ENCODE measurements at regions not wholly inside any gene's neighbourhood (a gene's known extent, or its start where the extent isn't known, plus 50 kb on each side); places are given as distances from the start of the nearest gene placed in this dataset.

GRCh38 chr2:64750817-64751285 is 97.1 kb upstream of the SERTAD2 start (continued):
- no peak; the same call in 1 of the 2 replicates for TF ChIP-seq ZNF691 (CRISPR knock-in tag; IDR thresholded peaks at IDR 0.05; ENCODE audit: borderline replicate concordance, low read depth)
- no peak for TF ChIP-seq ONECUT2 (CRISPR knock-in tag; IDR thresholded peaks at IDR 0.05)
- no peak for TF ChIP-seq HNRNPL (IDR thresholded peaks at IDR 0.05; ENCODE audit: low read depth, low read length)
- TF ChIP-seq ZNF670 (CRISPR knock-in tag; IDR thresholded peaks at IDR 0.05; ENCODE audit: borderline replicate concordance): no peak
- no peak for TF ChIP-seq ZNF251 (CRISPR knock-in tag; IDR thresholded peaks at IDR 0.05)
- no peak for TF ChIP-seq ZNF142 (CRISPR knock-in tag; IDR thresholded peaks at IDR 0.05)
- TF ChIP-seq MTA3 (CRISPR knock-in tag; IDR thresholded peaks at IDR 0.05): no peak
- TF ChIP-seq MXD1 (CRISPR knock-in tag; IDR thresholded peaks at IDR 0.05): peak; percentile 31; the same call in 1 of the 2 replicates
- no peak for TF ChIP-seq ISL2 (CRISPR knock-in tag; IDR thresholded peaks at IDR 0.05)
- no peak for TF ChIP-seq DZIP1 (CRISPR knock-in tag; IDR thresholded peaks at IDR 0.05)
- no peak for TF ChIP-seq ZEB1 (IDR thresholded peaks at IDR 0.05; ENCODE audit: insufficient replicate concordance, low read depth)
- TF ChIP-seq NR2F2 (IDR thresholded peaks at IDR 0.05; ENCODE audit: borderline replicate concordance, low read depth): no peak
- TF ChIP-seq MYNN (CRISPR knock-in tag; IDR thresholded peaks at IDR 0.05; ENCODE audit: low read depth): no peak
- TF ChIP-seq HNF1B (CRISPR knock-in tag; IDR thresholded peaks at IDR 0.05): no peak
- peak; percentile 48; the same call in 1 of the 2 replicates for TF ChIP-seq ZNF768 (CRISPR knock-in tag; IDR thresholded peaks at IDR 0.05)
- TF ChIP-seq ZNF34 (CRISPR knock-in tag; IDR thresholded peaks at IDR 0.05; ENCODE audit: borderline replicate concordance): no peak; the same call in 1 of the 2 replicates

All from HepG2 (cell line).